DND-41 (cell line): ENCODE measurements at regions not wholly inside any gene's neighbourhood (a gene's known extent, or its start where the extent isn't known, plus 50 kb on each side); places are given as distances from the start of the nearest gene placed in this dataset.

ENCODE experiments used
- EZH2 ChIP-seq: IDR thresholded peaks from 3 replicates; pipeline ENCODE4 v1.6.1; 2012; ENCODE audit warnings: borderline replicate concordance, low read depth, mild to moderate bottlenecking, moderate library complexity, low read length, inconsistent platforms; ENCODE audit not compliant: severe bottlenecking
- TF ChIP-seq, protein P1 (sequence below): IDR thresholded peaks from 2 replicates; pipeline ENCODE4 v1.5.1; 2012; ENCODE audit warnings: borderline replicate concordance, low read length, moderate library complexity, mild to moderate bottlenecking; ENCODE audit not compliant: poor library complexity, severe bottlenecking; ENCODE audit errors: extremely low read depth

DNA sequence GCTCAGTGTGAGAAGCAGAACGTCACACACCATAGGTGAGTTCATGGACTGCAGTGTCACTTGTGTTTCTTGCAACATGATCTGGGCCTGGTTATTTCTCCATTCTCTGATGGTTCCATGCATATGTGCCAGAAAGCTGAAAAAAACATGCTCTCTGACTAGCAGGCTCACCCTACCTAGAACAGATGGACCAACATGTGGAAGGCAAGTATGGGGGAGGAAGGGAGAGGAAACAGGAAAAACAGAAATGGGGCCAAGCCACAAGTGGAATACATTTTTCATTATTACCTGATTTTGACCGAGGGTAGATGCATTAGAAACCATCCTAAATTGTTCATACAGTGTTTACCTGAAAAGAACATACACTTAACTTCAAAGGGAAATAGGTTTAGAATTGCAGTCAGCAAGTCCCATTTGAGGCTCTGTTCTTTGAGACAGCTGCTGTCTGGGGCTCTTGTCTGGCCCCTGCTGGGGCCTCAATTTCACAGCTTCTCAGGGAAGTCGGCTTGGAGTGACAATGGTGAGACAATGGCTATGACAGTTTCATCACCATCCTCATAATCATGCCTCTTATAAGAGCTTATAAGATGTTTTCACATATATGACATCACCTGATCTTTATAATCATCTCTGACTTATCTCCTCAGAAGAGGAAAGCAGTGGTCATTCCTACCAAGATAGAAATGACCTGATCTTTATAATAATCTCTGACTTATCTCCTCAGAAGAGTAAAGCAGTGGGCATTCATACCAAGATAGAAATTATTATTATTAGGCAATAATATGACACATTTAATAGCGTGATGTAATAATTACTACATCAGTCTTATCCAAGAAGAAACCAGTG lies 327.3 kb downstream of the SIPA1L2 start:
- TF ChIP-seq, protein P1, sequence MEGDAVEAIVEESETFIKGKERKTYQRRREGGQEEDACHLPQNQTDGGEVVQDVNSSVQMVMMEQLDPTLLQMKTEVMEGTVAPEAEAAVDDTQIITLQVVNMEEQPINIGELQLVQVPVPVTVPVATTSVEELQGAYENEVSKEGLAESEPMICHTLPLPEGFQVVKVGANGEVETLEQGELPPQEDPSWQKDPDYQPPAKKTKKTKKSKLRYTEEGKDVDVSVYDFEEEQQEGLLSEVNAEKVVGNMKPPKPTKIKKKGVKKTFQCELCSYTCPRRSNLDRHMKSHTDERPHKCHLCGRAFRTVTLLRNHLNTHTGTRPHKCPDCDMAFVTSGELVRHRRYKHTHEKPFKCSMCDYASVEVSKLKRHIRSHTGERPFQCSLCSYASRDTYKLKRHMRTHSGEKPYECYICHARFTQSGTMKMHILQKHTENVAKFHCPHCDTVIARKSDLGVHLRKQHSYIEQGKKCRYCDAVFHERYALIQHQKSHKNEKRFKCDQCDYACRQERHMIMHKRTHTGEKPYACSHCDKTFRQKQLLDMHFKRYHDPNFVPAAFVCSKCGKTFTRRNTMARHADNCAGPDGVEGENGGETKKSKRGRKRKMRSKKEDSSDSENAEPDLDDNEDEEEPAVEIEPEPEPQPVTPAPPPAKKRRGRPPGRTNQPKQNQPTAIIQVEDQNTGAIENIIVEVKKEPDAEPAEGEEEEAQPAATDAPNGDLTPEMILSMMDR, result no peak
- TF ChIP-seq EZH2, result no peak
